Right hindlimb (tissue), 1 donor: ENCODE measurements at regions not wholly inside any gene's neighbourhood (a gene's known extent, or its start where the extent isn't known, plus 50 kb on each side); places are given as distances from the start of the nearest gene placed in this dataset.

Experiments used
- DNase-seq: peaks from one replicate; pipeline ENCODE4 v3.0.0-alpha.2; 2018

DNA sequence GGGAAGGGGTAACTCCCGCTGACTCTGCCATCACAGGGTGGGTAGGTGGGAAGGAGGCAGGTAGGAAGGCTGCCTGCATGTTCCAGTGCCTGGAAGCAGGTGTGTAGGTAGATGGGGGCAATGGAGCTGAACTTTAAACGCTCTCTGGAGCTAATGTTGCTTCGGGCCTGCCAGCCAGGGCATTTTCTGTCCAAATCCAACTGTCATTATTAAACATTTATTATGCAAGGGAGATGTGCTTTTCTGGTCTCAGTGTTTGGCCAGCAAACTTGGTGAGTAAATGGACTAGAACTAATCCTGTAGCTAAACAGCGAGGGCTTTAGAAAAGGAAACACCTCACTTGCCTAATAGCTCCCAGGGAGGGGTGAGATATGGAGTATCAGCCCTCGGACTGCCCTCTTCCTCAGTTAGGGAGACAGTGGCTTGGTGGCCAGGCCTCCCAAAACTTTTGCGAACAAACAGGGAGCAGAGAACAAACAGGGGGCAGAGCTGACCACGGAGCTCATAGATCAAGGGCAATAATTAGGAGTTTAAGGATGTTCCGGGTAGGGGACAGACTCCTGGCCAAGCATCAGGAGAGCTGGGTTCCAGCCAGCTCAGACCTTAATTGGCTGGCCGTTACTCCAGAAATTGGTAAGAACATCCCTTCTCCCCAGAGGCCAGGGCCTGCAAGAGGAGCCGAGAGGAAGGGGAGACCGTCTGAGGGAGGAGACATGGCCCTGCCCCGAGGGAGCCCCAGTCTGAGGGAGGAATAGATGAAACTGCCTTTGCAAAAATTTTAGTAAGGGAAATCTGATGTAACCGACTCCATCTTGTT lies 131.1 kb downstream of the VEGFA start:
- no peak for DNase-seq

DNA sequence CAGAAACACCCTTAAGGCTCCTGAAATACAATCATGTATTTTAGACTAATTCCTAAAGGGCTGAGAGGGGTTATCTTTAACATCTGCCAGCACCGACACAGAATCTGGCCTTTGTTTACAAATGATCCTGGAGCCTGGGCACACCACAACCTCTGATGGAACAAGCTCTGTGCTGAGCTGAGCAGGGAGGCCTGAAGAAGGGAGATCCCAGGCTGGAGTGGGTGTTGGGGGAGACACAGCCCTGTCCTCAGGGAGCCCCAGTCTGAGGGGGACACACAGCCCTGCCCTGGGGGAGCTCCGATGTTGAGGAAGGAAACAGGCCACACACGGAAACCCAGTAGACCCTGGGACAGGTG lies 130.5 kb downstream of the VEGFA start:
- no peak for DNase-seq

DNA sequence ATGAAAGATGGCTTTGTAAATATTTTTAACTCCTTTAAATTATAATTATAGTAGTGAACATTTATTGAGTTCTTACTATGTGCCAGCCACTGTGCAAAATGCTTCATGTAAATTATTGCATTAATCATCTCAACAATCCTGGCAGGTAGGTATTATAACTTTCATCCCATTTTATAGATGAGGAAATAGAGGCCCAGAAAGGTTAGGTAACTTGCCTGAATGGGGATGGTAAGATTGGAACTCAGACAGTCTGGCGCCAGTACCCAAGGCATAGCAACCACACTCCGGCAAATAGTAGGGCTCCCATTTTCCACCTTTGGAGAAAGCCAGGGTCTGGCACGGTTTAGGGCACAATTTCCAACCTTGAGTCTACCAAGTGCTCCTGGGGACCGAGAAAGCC lies 129.8 kb downstream of the VEGFA start:
- no peak for DNase-seq

DNA sequence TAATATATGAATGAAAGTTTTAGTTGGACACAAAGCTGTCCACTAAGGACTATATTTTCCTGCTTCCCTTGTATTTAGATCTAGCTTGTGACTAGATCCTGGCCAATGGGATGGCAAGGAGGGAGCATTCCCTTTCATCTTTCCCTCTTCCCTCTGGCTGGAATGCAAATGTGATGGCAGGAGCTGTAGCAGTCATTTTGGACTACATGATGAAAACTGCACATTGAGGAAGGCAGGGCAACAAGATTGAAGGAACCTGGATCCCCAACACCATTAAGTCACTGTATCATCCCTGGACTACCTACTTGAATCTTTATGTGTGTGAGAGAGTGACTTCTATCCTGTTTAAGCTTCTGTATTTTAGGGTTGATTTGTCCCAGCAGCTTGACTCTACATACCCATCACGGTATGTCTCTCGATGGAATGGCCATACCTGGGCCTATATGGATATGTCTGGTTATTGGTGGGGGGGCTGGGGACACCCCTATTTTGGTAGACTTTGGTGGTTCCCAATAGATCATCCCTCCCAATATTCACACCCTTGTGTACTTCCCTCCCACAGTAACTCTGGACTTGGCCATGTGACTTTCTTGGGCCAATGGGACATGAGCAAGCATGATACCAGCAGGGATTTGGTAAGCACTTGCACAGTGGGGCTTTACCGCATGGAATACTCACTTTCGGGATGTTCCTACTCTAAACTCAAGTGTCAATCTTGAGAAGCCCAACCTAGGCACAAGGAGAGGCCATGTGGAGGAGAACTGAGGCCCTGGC lies 128.5 kb downstream of the VEGFA start:
- no peak for DNase-seq

DNA sequence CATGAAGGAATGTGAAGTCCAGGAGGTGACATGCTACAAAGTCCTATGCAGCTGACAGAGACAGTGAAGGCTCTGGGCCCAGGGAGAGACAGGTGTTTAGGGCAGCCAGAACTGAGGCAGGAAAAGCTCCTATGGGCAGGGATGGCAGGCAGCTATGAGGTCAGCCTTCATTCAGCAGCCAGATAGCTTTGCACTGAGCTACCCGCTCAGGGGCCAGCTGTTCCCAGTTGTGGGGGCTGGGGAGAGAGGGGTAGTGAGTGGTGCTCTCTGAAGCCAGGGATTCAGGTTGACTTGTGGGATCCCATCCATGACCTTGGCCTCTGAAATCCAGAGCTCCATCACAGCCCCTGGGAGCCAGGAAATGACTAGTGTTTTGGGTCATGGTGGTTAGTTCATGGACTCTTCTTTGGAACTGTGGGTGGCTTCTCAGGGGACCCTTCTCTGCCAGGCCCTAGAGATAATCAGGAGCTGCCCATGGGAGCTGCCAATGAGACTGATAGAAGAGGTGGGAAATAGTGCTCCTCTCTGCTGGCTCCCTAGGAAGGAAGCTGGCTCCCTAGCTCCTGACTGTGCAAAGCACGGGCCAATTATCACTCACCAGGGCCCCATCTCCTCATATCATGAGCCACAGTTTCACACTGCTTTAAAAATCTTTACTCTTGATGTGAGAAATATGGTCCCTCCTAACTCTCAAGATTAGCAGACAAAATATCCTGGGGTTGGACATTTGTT lies 127.7 kb downstream of the VEGFA start:
- DNase-seq: no peak

DNA sequence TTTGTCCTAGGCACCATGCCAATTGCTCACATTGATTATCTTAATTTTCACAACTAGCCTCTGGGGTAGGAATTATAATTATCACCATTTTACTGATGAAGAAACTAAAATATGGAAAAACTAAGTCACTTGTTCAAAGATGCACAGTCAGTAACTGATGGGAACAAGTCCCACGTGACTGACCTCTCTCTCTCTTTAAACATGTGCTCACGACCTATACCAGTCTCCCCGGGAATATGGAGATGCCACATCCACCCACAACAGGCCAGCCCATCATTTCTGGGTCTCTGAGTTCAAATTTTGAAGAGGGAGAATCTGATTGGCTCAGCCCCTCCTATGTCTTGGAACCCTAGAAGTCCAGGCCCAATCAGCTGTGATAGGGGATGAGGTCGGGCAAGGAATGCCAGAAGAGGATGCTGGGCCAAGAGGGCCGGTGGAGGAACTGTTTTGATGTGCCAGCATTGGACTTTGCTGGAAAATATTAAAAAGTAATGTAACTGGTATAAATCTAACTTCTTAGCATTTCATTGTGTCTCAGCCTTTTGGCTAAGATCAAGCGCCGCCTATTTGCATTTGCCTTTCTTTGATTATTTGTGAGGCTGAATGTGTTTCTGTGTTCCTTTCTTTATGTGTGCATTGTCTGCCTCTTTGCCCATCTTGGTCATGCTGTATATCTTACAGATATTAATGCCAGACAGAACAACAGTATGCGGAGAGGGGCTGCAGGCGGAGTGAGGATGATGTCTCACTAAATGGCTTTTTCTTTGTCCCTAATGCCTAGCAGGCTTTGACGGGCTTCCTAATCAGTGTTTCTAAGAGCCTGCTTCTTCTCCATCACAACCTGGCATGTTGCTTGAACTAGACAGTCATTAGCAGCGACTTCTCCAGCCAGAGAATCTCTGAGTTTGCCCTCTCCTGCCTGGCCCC lies 126.6 kb downstream of the VEGFA start:
- no peak for DNase-seq

DNA sequence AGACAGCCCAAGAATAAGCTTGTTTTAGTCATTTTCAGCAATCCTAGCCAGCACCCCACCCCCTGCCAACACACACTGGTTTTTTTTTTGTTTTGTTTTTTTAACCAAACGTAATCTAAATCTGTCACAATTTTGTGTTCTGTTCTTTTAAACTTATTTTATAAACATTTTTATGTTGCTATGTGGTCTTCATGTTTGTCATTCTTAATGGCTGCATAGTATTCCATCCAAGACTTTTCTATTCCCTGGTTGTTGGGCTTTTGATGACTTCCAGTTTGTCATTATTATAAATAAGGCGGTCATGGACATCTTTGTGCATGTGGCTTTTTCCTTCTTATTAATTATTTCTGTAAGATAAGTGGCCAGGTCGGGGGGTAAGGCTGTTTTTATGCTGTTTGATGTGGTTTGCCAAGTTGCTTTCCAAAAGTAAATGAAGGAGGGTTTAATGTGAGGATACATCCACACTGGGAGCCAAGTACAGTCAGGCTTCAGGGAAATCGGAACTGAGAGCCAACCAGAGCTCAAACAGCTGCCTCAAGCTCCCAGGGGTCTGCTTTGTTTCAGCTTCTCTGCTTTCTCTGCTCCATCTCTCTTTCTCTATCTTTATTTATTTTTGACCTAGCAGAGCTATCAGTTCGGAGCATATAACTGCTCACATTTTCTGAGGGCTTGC lies 125.8 kb downstream of the VEGFA start:
- no peak for DNase-seq

DNA sequence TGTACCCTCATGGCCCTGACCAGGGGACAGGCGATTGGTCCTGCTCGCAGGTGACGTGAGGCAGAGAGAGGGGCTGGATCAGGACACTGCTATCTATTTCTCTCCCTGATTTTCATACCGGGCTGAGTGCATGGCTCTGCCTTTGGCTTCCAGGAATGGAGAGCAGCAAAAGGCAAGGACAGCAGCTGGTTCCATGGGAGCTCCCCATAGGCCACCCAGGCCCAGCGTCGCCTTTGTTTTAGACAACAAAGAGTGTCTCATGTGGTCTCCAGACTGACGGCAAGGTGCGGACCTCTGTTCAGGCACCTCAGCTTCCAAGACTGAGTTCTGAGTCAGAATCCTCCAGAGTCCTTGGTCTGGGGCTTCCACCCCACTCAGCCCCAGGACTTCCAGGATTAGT lies 123.1 kb downstream of the VEGFA start:
- DNase-seq: no peak

DNA sequence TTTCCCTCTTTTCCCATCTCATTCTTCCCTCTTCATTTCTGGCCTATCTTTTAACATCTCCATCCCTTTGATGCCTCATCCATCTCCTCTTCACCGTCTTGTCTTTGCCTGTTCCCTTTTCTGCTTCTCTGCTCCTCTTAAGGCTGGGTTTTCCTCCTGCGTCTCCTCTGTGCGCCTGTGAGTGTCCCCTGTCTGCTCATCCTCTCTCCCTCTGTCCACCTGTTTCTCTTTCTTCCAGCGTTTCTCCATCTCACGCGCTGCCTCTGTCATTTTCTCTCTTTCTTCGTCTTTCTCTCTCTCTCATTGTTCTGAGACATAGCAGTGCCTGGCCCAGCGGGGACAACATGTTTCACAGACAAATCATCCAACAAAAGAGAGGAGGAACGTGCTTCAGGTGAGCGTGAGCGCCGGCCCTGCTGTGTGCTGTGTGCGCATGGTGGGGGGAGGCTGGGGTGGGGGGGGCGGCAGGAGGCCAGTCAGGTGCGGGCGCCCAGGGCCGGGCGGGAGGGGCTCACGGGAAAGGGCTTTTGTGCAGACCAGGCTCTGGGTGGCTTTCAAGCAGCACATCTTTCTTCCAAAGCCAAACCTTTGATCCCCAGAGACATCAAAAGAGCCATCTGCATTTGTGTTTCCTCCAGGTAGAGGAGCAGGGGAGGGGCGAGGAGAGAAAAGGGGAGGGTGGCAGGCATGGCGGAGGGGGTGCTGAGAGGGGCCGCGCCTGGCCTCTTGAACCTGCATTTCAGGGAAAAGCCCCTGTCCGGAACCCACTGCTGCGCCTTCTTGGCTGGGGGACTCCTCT lies 121.3 kb downstream of the VEGFA start:
- no peak for DNase-seq

DNA sequence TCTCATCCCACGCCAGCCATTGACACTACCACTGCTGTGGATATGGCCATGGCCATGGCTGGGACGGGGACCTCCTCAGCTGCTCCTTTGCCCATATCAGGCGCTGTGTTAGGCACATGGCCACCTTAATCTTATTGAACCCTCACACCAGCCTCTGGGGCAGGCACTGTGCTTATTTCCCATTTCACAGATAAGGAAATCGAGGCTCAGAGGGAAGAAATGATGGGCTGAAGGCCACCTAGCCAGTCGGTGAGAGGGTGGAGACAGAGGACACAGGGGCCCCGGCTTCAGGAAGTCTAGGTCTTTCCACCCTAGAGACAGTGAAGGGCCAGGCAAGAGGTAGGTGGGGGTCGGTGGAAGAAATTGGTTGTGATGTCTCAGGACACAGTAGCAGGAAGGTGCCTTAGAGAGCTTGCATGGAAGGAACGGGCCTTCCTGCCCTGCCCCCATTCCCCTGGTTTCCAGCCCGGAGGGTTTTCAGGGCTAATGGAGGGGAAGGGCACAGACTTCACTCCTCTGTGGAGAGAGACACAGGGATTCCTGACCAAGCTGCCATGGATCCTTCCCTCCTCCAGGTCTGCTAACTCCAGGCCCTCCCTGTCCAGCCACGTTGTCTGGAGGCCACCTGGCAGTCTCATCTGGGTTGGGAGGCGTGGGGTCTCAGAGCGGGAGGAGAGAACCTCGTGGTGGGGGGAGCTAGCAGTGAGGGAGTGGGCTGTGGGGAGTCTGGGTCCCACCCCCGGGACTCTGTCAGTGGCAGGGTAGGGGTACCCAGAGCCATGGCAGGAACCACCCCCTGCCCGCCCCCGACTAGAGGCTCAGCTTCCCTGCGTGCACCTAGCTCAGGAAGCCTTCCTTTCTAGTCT lies 120.4 kb downstream of the VEGFA start:
- no peak for DNase-seq

DNA sequence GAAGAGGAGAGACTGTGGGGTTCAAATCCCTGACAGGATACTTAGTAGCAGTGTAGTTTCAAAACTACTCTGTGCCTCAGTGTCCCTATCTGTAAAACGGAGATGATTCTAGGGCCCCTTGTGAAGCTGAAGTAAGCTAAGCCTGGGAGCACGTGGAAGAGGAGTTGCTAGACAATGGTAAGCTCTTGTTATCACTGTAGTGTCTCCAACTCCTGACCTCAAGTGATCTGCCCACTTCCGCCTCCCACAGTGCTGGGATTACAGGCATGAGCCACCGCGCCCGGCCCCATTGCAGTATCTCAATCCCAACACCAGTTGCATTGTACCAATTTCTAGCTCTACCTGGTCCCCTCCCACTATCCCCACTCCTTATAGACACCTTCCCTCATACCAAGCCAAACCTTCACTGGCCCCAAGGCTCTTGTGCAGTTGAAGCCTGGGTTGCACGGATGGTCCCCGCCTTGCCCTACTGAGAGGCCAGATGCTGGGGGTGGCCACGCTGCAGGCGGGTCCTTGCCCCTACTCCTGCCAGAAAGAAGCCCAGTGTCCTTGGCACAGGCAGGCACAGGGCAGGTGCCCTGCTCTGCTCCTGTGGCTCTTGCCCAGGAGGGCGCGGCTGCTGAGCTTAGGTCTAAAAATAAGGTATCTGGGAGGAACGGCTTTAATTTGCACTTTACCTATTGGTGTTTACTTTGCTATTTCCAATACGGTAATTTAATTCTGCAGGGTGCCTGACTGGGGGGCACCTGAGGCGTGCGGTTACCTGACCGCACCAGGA lies 118.1 kb downstream of the VEGFA start:
- no peak for DNase-seq

DNA sequence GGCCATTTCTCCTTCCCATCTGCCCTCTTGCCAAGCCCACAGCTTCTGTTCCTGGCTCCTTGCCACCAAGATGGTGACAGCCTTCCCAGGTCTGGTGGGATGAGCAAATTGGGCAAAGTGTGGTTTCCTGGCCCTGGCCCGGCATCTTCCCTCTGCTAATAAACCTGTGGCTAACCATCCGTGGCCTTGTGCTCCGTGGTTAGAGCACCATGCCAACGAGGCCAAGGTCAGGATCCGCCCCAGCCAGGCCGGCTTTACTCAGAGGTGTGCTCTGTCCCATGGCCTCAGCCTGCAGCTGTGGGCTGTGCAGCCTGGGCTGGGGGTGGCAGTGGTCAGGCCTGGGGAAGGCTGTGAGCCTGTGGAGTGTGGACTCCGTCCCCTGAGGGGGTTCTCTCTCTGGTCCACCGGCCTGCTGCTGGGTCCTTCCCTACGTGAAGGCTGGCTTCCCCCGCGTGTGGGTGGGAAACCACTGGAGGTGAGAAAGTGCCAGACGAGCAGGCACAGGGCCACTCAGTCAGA lies 117.4 kb downstream of the VEGFA start:
- no peak for DNase-seq

DNA sequence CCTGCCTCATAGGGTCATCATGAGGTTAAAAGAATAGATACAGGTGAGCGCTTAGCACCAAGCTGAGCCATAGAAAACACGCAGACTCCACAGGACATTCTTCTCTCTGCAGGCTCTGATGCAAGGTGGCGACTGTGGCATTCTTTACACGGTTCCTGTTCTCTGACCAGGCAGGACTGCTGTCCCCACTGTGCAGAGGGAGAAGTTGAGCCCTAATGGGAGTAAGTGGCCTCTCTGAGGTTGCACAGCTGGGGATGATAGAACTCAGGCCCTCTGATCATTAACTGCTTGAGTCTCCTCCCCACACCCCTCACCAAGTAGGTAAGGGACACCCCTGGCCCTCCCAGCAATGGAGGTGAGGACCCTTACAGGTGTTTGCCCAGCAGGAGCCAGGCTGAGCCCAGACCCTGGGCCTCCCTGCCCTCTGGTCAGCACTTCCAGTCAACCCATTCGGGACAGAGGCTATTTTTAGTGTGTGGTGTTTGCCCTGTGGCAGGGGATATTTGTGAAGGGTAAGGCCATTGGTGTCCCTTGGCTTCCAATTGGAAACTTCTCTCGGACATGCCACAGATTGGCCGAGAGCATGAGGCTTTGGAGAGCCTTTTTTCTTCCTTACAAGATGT lies 116.8 kb downstream of the VEGFA start:
- no peak for DNase-seq

DNA sequence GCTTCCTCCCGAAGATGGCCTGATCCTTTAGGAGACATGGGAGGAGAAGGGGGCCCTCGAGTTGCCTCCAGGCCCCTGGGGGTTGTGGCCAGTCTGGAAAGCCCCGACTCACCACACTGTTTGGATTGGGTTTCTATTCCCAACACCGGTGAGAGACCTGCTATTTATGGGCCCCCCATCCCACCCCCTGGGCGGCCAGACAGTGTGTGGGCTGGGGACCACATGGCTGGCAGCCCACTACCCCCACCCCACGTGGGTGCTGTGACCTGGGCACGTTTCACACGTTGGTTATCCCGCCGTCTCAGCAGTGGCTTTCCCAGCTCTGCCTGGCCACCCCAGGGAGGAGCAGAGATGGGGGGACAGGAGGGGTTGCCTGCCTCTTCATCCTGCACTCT lies 116.1 kb downstream of the VEGFA start:
- no peak for DNase-seq

DNA sequence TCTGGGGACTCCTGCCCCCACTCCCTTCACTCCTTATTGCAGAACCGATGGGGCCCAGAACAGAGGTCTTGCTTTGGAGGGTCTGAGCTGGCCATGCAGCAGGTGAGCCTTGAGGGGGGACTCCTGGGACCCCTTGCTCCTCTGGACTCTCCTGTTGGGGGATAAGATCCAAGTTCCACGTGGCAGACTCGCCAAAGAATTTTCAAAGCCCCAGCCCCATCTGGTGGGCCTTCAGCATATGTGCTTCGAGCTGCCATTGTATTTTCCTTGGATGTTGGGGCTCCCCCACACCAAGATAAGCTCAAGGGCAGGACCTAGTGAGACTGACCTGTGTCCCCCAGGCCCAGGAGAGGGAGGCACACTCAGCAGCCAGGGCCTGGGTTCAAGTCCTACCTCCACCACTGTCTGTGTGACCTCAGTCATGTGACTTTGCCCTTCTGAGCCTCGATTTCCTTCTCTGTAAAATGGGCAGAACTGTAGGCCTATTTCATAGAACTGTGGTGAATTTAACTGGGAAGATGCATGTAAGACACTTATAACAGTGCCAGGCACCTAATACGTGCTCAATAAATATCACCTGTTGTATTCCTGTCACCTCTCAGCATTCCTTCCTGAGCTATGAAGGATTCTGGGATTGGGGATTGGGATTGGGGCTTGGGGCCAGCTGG lies 115.5 kb downstream of the VEGFA start:
- no peak for DNase-seq

DNA sequence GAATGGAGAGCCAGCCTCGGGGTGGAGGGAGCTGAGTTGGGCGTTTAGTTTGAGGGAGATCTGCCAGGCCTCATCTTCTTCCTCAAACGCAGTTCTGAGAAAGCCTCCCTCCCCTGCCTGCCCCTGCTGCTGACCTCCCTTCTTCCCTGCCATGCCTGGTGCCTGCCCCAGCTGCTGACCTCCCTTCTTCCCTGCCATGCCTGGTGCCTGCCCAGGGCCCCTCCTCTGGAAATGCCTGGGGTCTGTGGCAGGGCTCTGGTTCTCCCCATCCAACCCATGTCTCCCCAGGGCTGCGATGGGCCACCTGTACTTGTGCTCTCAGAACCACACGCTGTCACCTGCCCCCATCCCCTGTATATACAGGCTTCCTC lies 114.6 kb downstream of the VEGFA start:
- DNase-seq: no peak

DNA sequence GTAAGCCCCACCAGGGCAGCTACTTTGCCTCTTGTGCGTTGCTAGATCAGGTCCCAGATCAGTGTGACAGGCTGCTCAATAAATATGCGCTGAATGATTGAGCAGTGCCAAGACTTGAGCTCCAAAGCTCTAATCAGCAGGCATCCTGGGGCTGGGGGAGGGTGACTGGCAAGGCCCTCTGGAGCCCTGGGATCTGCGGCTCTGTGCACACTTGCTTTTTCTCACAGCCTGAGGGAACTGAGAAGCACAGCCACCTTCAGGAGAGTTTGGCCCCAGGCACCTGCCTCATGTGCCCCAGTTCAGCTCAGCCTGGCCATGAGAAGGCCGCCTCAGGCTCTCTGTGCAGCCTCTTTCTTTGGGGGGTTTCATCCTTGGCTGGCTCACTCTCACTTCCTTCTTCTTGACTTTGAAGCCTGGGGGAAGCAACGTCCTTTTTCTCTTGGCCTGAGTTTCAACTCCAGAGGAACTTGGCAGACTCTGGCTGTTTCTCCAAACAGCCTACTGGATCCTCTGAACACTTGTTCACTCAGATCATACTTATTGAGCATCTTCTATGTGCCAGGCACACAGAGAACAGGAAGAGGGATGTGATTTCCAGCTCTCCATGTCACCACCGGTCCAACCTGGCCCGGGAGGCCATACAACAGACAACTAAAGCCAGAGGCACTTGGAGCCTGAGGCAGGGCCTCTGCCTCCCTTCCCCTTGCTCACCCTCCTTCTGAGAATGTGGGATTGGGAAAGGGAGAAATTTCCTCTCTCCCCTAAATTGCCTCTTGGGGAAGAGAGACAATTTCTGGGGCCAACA lies 114.0 kb downstream of the VEGFA start:
- peak; percentile 58 for DNase-seq
